ENCODE measurements at regions not wholly inside any gene's neighbourhood (a gene's known extent, or its start where the extent isn't known, plus 50 kb on each side); places are given as distances from the start of the nearest gene placed in this dataset.
A peak's percentile ranks its signal among the peaks of the same experiment; 100 is the strongest.

DNA sequence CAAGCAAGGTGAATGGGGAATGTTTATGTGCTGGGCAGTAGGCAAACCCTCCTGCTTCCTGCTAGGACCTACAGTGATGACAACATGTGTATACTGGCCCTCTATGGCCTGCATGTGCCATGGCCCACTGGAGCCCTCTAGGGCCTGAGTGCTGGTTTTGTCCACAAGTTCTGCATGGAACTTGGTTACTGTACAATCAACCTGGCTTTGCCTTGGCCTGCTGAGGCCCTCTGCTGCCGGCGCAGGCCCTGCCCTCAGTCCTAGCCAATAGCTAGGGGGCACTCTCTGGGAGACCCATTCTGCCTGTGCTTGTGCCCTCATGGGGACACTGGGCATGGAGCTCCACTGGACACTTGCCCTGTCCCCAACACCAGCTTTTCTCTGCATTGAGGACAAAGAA, 138.6 kb upstream of the NGF start:
- no peak overlapping the region for H3K4me3 ChIP-seq (ENCODE audit: low read depth, low read length)
- peaks cover 2% of the 10 kb centered on the region for H3K4me1 ChIP-seq
- H3K27ac ChIP-seq = no peak overlapping the region
- no peak overlapping the region for H3K4me2 ChIP-seq (ENCODE audit: low read length)
- no peaks in the 10 kb centered on the region for H3K79me2 ChIP-seq
- H3K27me3 ChIP-seq (ENCODE audit: control insufficient read depth, insufficient read depth, low read length) = no peaks in the 10 kb centered on the region
- TF ChIP-seq, protein P1, sequence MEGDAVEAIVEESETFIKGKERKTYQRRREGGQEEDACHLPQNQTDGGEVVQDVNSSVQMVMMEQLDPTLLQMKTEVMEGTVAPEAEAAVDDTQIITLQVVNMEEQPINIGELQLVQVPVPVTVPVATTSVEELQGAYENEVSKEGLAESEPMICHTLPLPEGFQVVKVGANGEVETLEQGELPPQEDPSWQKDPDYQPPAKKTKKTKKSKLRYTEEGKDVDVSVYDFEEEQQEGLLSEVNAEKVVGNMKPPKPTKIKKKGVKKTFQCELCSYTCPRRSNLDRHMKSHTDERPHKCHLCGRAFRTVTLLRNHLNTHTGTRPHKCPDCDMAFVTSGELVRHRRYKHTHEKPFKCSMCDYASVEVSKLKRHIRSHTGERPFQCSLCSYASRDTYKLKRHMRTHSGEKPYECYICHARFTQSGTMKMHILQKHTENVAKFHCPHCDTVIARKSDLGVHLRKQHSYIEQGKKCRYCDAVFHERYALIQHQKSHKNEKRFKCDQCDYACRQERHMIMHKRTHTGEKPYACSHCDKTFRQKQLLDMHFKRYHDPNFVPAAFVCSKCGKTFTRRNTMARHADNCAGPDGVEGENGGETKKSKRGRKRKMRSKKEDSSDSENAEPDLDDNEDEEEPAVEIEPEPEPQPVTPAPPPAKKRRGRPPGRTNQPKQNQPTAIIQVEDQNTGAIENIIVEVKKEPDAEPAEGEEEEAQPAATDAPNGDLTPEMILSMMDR (IDR thresholded peaks at IDR 0.05) = no peak
- H3K9me3 ChIP-seq (ENCODE audit: control insufficient read depth, low read length) = no peaks in the 10 kb centered on the region
- H2AFZ ChIP-seq = no peak overlapping the region
- no peak overlapping the region for H3K9ac ChIP-seq
- no peaks in the 10 kb centered on the region for H3K36me3 ChIP-seq (ENCODE audit: control insufficient read depth, insufficient read depth, low read length)

DNA sequence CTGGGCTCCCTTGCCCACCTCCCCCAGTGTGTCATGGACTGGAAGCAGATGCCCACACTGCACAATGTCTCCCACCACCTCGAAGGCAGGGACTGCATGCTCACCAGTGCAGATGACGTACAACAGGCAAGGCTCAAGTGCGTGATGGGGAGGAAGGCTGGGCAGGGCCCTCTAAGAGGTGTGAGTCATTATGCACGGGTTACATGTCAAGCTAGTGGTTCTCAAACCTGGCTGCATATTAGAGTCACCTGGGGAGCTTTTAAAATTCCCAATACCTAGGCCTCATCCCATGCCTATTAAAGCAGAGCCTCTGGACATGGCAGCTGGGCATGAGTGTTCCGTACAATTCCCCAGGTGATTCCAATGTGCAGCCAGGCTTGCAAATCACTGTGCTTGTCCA, 137.9 kb upstream of the NGF start:
- Histone ChIP-seq H2AFZ (no peak overlapping the region), H3K27me3 (ENCODE audit: control insufficient read depth, insufficient read depth, low read length) (no peaks in the 10 kb centered on the region), H3K4me3 (ENCODE audit: low read depth, low read length) (no peak overlapping the region), H3K27ac (no peak overlapping the region), H3K36me3 (ENCODE audit: control insufficient read depth, insufficient read depth, low read length) (no peaks in the 10 kb centered on the region), H3K9ac (no peak overlapping the region), H3K4me1 (peaks cover 2% of the 10 kb centered on the region), H3K4me2 (ENCODE audit: low read length) (no peak overlapping the region), H3K9me3 (ENCODE audit: control insufficient read depth, low read length) (no peaks in the 10 kb centered on the region), H3K79me2 (no peaks in the 10 kb centered on the region)
- TF ChIP-seq, protein P1 (IDR thresholded peaks at IDR 0.05) = no peak

DNA sequence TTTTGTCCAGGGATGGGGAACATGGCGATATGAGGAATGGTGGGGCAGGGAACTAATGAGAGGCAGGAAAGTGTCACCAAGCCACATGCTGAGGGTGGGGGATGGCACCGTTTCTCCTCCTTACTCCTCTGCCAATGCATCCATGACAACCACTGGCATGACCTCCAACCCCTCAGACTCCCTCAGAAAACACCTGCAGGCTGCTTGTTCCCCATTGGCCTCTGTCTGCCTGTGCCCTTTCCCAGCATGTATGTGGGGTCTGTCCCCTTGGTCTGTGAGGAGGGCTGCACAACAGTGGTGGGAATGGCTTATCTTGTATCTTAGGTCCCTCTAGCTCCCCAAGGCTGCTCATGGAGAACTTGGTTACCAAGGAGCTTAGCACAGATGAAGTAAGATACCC, 137.2 kb upstream of the NGF start:
- Histone ChIP-seq H3K4me3 (ENCODE audit: low read depth, low read length) (no peak overlapping the region), H3K36me3 (ENCODE audit: control insufficient read depth, insufficient read depth, low read length) (no peaks in the 10 kb centered on the region), H3K27me3 (ENCODE audit: control insufficient read depth, insufficient read depth, low read length) (no peaks in the 10 kb centered on the region), H2AFZ (no peak overlapping the region), H3K27ac (no peak overlapping the region), H3K4me1 (peaks cover 2% of the 10 kb centered on the region), H3K79me2 (no peaks in the 10 kb centered on the region), H3K4me2 (ENCODE audit: low read length) (no peak overlapping the region), H3K9ac (no peak overlapping the region), H3K9me3 (ENCODE audit: control insufficient read depth, low read length) (no peaks in the 10 kb centered on the region)
- TF ChIP-seq, protein P1 (IDR thresholded peaks at IDR 0.05) = no peak

DNA sequence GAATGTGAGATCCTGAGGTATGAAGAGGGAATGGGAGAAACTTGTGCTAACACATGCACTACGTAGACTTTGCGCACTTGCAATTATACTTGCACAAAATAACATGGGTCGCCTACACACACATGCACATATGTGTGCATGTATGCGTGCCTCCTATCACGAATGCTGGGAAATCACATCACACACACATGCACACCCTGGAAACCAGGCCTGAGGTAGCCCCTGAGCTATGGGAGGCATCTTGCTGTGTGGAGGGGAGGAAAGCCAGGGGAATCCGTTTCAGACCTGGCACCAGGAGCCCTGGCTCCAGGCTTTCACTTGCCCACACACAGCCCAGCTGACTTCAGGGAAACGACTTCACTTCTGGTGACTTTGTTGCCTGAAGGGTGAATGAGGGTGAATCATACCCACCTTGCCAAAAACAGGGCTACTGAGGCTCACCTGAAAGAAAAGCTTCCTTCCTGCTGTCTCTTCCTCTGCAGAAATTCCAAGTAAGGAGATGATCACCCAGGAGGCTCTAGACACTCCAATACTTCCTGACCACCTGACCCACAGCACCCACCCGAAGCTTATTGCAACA, 136.0 kb upstream of the NGF start:
- H3K9me3 ChIP-seq (ENCODE audit: control insufficient read depth, low read length) = no peaks in the 10 kb centered on the region
- H3K36me3 ChIP-seq (ENCODE audit: control insufficient read depth, insufficient read depth, low read length) = no peaks in the 10 kb centered on the region
- TF ChIP-seq, protein P1 (IDR thresholded peaks at IDR 0.05) = no peak
- H3K27ac ChIP-seq = no peak overlapping the region
- H2AFZ ChIP-seq = no peak overlapping the region
- H3K27me3 ChIP-seq (ENCODE audit: control insufficient read depth, insufficient read depth, low read length) = no peaks in the 10 kb centered on the region
- H3K4me1 ChIP-seq = no peaks in the 10 kb centered on the region
- no peak overlapping the region for H3K4me2 ChIP-seq (ENCODE audit: low read length)
- no peak overlapping the region for H3K9ac ChIP-seq
- no peak overlapping the region for H3K4me3 ChIP-seq (ENCODE audit: low read depth, low read length)
- no peaks in the 10 kb centered on the region for H3K79me2 ChIP-seq

DNA sequence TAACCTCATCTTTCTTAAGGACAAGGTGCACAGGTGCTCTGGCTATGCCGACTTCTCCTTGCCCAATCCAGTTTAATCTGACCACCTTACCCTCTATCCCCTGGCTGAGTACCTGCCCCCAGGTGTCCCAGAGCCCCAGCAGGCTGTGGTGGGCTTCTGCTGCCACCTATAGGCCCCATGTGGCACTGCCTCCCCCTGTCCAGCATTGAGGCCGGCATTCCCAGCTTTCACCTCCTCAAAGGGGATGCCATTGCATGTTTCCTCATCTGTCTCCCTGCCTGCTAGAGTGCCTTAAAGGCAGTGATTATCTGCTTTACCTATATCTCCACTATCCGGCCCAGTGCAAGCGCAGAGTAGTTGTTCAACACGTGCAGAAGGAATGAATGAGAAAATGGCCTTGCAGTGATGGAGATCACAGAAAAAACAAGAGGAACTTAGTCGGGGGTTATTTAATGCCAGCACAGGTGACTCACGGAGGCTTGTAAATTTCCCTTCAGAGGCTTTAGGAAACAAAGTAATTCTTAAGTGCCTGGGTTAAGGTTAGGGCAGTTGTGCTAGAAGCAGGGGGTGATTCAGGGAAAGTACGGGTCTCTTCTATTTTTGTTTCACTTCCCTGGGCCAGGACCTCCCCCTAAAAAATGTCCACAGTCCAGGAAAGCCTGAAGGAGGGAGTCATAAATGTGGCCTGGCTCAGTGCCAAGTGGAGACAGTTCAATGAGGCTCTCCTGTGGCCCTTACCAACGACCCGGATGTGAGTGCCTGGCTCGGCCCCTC, 131.8 kb upstream of the NGF start:
- no peaks in the 10 kb centered on the region for H3K36me3 ChIP-seq (ENCODE audit: control insufficient read depth, insufficient read depth, low read length)
- TF ChIP-seq, protein P1 (IDR thresholded peaks at IDR 0.05) = peak; percentile 70
- H2AFZ ChIP-seq = no peak overlapping the region
- no peaks in the 10 kb centered on the region for H3K4me1 ChIP-seq
- H3K27ac ChIP-seq = no peak overlapping the region
- no peaks in the 10 kb centered on the region for H3K9me3 ChIP-seq (ENCODE audit: control insufficient read depth, low read length)
- no peak overlapping the region for H3K4me3 ChIP-seq (ENCODE audit: low read depth, low read length)
- no peaks in the 10 kb centered on the region for H3K79me2 ChIP-seq
- no peak overlapping the region for H3K4me2 ChIP-seq (ENCODE audit: low read length)
- H3K27me3 ChIP-seq (ENCODE audit: control insufficient read depth, insufficient read depth, low read length) = no peaks in the 10 kb centered on the region
- H3K9ac ChIP-seq = no peak overlapping the region

Measured in parathyroid adenoma (tissue), 2 donors.